IMR-90 (cell line): ENCODE measurements at regions not wholly inside any gene's neighbourhood (a gene's known extent, or its start where the extent isn't known, plus 50 kb on each side); places are given as distances from the start of the nearest gene placed in this dataset.

Experiments used
- ATAC-seq: fragments of 200-7000 bp; cut with Tn5 transposase; 2 replicates; pipeline ENCODE4 v1.9.1; 2020; ENCODE audit warnings: low read depth, mild to moderate bottlenecking, moderate library complexity
- BruUV-seq: library from RNA; stranded (reverse); fragments of 400-500 nt; replicated peaks from 2 replicates; lab custom pipeline; 2021; lab: Mats Ljungman, UMichigan
- CTCF ChIA-PET: fragments of 300-600 bp; formaldehyde crosslinking; extraction: SDS; loops from one replicate; lab custom pipeline; 2021; ENCODE audit warnings: antibody characterized with exemption; lab: Yijun Ruan, JAX
- POLR2A ChIA-PET: fragments of 300-600 bp; sonication (Branson Sonifier 250); formaldehyde crosslinking; loops from one replicate; lab custom pipeline; 2022; ENCODE audit warnings: antibody characterized with exemption; ENCODE audit not compliant: unreplicated experiment; lab: Charles Lee
- DNase-seq: peaks from one replicate; pipeline ENCODE4 v3.0.0; 2013
- H2AFZ ChIP-seq: replicated peaks from 2 replicates; pipeline ENCODE3; 2013; ENCODE audit warnings: low read length, mild to moderate bottlenecking; ENCODE audit not compliant: poor library complexity
- H2AK5ac ChIP-seq: 2 replicates; pipeline ENCODE4 v1.6.1; 2013; ENCODE audit warnings: low read depth, low read length, inconsistent platforms
- H2AK9ac ChIP-seq: replicated peaks from 2 replicates; pipeline ENCODE3; 2013; ENCODE audit warnings: mild to moderate bottlenecking, low read depth, low read length, moderate library complexity; ENCODE audit not compliant: poor library complexity
- H2BK120ac ChIP-seq: 2 replicates; pipeline ENCODE4 v1.6.1; 2013; ENCODE audit warnings: low read depth, low read length, inconsistent platforms
- H2BK15ac ChIP-seq: 3 replicates; pipeline ENCODE4 v1.6.1; 2013; ENCODE audit warnings: low read depth, low read length, inconsistent platforms
- H2BK20ac ChIP-seq: 2 replicates; pipeline ENCODE4 v1.6.1; 2013; ENCODE audit warnings: low read depth, mild to moderate bottlenecking, inconsistent platforms, low read length, moderate library complexity
- H2BK5ac ChIP-seq: 2 replicates; pipeline ENCODE4 v1.6.1; 2013; ENCODE audit warnings: mild to moderate bottlenecking, low read depth, low read length, inconsistent platforms; ENCODE audit not compliant: poor library complexity, severe bottlenecking
- H3K14ac ChIP-seq: replicated peaks from 2 replicates; pipeline ENCODE4 v1.6.1; 2013; ENCODE audit warnings: low read depth, low read length, inconsistent platforms
- H3K18ac ChIP-seq: 2 replicates; pipeline ENCODE4 v1.6.1; 2013; ENCODE audit warnings: low read depth, low read length, control low read depth
- H3K23ac ChIP-seq: 2 replicates; pipeline ENCODE4 v1.6.1; 2013; ENCODE audit warnings: low read depth, low read length, inconsistent platforms
- H3K27ac ChIP-seq: 2 replicates; pipeline ENCODE4 v1.5.1; 2013; ENCODE audit warnings: mild to moderate bottlenecking, control low read depth, low read length; ENCODE audit not compliant: insufficient read depth
- H3K27me3 ChIP-seq: 2 replicates; pipeline ENCODE4 v1.6.1; 2013; ENCODE audit warnings: low read length; ENCODE audit not compliant: control insufficient read depth, insufficient read depth
- H3K36me3 ChIP-seq: 2 replicates; pipeline ENCODE4 v1.6.1; 2013; ENCODE audit warnings: low read length, mixed read lengths; ENCODE audit not compliant: control insufficient read depth, insufficient read depth
- H3K4ac ChIP-seq: 2 replicates; pipeline ENCODE4 v1.6.1; 2013; ENCODE audit warnings: low read depth, low read length, inconsistent platforms
- H3K4me1 ChIP-seq: 2 replicates; pipeline ENCODE4 v1.6.1; 2013; ENCODE audit warnings: low read length, mixed read lengths; ENCODE audit not compliant: control insufficient read depth, insufficient read depth
- H3K4me2 ChIP-seq: 2 replicates; pipeline ENCODE4 v1.6.1; 2013; ENCODE audit warnings: low read depth, mild to moderate bottlenecking, control low read depth, low read length, moderate library complexity
- H3K4me3 ChIP-seq: 2 replicates; pipeline ENCODE4 v1.5.1; 2013; ENCODE audit warnings: low read depth, mild to moderate bottlenecking, control low read depth, low read length, moderate library complexity; ENCODE audit not compliant: insufficient read depth
- H3K56ac ChIP-seq: 2 replicates; pipeline ENCODE4 v1.6.1; 2013; ENCODE audit warnings: low read length, inconsistent platforms; ENCODE audit not compliant: insufficient read depth; ENCODE audit errors: extremely low read depth
- H3K79me1 ChIP-seq, 2 experiments: 2 replicates each; pipeline ENCODE4 v1.6.1; 2013; ENCODE audit warnings: low read length in 2 of 2, inconsistent platforms in 1 of 2, low read depth in 1 of 2
- H3K9ac ChIP-seq: 2 replicates; pipeline ENCODE4 v1.6.1; 2013; ENCODE audit warnings: low read depth, low read length, control low read depth
- H3K9me1 ChIP-seq: 2 replicates; pipeline ENCODE4 v1.6.1; 2013; ENCODE audit warnings: low read length, inconsistent platforms; ENCODE audit not compliant: insufficient read depth
- H3K9me3 ChIP-seq: 2 replicates; pipeline ENCODE4 v1.6.1; 2013; ENCODE audit warnings: low read length; ENCODE audit not compliant: control insufficient read depth, insufficient read depth
- H4K20me1 ChIP-seq: 2 replicates; pipeline ENCODE4 v1.6.1; 2013; ENCODE audit warnings: low read length, inconsistent platforms; ENCODE audit not compliant: insufficient read depth
- H4K5ac ChIP-seq: 2 replicates; pipeline ENCODE4 v1.6.1; 2013; ENCODE audit warnings: mild to moderate bottlenecking, low read depth, low read length, control low read depth
- H4K8ac ChIP-seq, 2 experiments: 2 replicates each; pipeline ENCODE4 v1.6.1; 2013; ENCODE audit warnings: low read depth in 2 of 2, low read length in 2 of 2, control low read depth in 1 of 2, inconsistent platforms in 1 of 2
- H4K91ac ChIP-seq: 2 replicates; pipeline ENCODE4 v1.6.1; 2013; ENCODE audit warnings: low read depth, low read length, inconsistent platforms; ENCODE audit not compliant: insufficient read depth
- BHLHE40 ChIP-seq: fragments of 150-350 bp; IDR thresholded peaks from 2 replicates; pipeline ENCODE4 v1.6.1; 2016; ENCODE audit warnings: mild to moderate bottlenecking, low read depth, low read length
- MAFK ChIP-seq: IDR thresholded peaks from 2 replicates; pipeline ENCODE4 v1.6.1; 2012; ENCODE audit warnings: low read depth, low read length, improper control_type of control experiment
- NFE2L2 ChIP-seq: fragments of 150-350 bp; IDR thresholded peaks from 2 replicates; pipeline ENCODE4 v1.6.1; 2016; ENCODE audit warnings: low read depth, mild to moderate bottlenecking, low read length
- POLR2A ChIP-seq: IDR thresholded peaks from 2 replicates; pipeline ENCODE4 v1.6.1; 2012; ENCODE audit warnings: mild to moderate bottlenecking, low read depth, low read length
- RAD21 ChIP-seq: IDR thresholded peaks from 2 replicates; pipeline ENCODE4 v1.6.1; 2012; ENCODE audit warnings: low read length, improper control_type of control experiment
- SMC3 ChIP-seq: fragments of 150-350 bp; IDR thresholded peaks from 2 replicates; pipeline ENCODE4 v1.6.1; 2016; ENCODE audit warnings: low read depth, mild to moderate bottlenecking, antibody characterized with exemption, low read length, moderate library complexity
- WGBS, 2 experiments: methylation state at CpG; one replicate each; pipeline versions ENCODE4 v1.1.5 to v1.1.7; 2013; ENCODE audit warnings: missing lambda C conversion rate in 2 of 2; ENCODE audit not compliant: insufficient read length in 1 of 2; ENCODE audit errors: extremely low coverage in 2 of 2; 5-methylcytosine and 5-hydroxymethylcytosine counted together
- dilution Hi-C: fragments of 300-500 bp; cut with HindIII; formaldehyde crosslinking; loops from one replicate; pipeline ENCODE4 v1.14.3; 2018; ENCODE audit warnings: low sequenced_read_pairs; ENCODE audit not compliant: unreplicated experiment
- in situ Hi-C: fragments of 300-500 bp; cut with MboI; formaldehyde crosslinking; loops from 3 replicates; pipeline ENCODE4 v1.14.3; 2019; ENCODE audit warnings: low sequenced_read_pairs, inconsistent platforms, mixed read lengths
- intact Hi-C: fragments of 100-400 bp; cut with micrococcal nuclease; formaldehyde crosslinking; loops from 2 replicates; pipeline ENCODE4 v1.10.0; 2022
- TF ChIP-seq, protein P1 (sequence below): fragments of 150-350 bp; IDR thresholded peaks from 2 replicates; pipeline ENCODE4 v1.6.1; 2016; ENCODE audit warnings: low read depth, mild to moderate bottlenecking, low read length, moderate library complexity, borderline replicate concordance
- TF ChIP-seq, protein P2 (sequence below): fragments of 150-350 bp; IDR thresholded peaks from 2 replicates; pipeline ENCODE4 v1.6.1; 2017; ENCODE audit warnings: mild to moderate bottlenecking, antibody characterized with exemption, low read length, low read depth

DNA sequence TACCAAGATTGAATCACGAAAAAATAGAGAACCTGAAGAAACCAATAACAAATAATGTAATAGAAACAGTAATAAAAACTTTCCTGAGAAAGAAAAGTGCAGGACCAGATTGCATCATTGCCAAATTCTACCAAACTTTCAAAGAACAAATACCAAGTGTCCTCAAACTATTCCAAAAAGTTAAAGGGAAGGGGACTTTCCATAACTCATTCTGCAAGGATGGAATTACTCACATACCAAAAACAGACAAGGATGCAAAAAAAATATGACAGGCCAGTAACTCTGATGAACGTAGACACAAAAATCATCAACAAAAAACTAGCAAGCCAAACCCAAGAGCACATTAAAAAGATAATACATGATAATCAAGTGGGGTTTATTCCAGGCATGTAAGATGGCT lies 172.3 kb upstream of the SLC35G4 start:
- ChIA-PET POLR2A (no interaction called here), CTCF (no interaction called here)
- H3K4me2 ChIP-seq: no peak overlapping the region
- no peak overlapping the region for H3K18ac ChIP-seq
- no peaks in the 10 kb centered on the region for H3K9me1 ChIP-seq
- H3K4ac ChIP-seq: no peak overlapping the region
- no peak overlapping the region for H2BK20ac ChIP-seq
- no peaks in the 10 kb centered on the region for H4K20me1 ChIP-seq
- H3K56ac ChIP-seq: no peak overlapping the region
- H4K8ac ChIP-seq: no peak overlapping the region
- no peak overlapping the region for H3K14ac ChIP-seq
- intact Hi-C loops: no loop called here
- H4K5ac ChIP-seq: no peak overlapping the region
- no peaks in the 10 kb centered on the region for H3K27me3 ChIP-seq
- no peak overlapping the region for H2AFZ ChIP-seq
- in situ Hi-C loops: no loop called here
- WGBS, 2 experiments: no CpG with 5 or more reads among the region's 2 CpGs
- no peaks in the 10 kb centered on the region for H3K4me1 ChIP-seq
- no peak for DNase-seq
- H3K9me3 ChIP-seq: no peaks in the 10 kb centered on the region
- H2AK9ac ChIP-seq: no peak overlapping the region
- no peak for ATAC-seq
- no peak overlapping the region for H2BK120ac ChIP-seq
- no peak overlapping the region for H2AK5ac ChIP-seq
- H4K91ac ChIP-seq: no peak overlapping the region
- no peaks in the 10 kb centered on the region for H3K79me1 ChIP-seq
- dilution Hi-C loops: no loop called here
- H2BK5ac ChIP-seq: no peak overlapping the region
- H3K4me3 ChIP-seq: no peak overlapping the region
- H3K23ac ChIP-seq: no peak overlapping the region
- H3K27ac ChIP-seq: no peak overlapping the region
- BruUV-seq: no TSS peak
- no peak overlapping the region for H2BK15ac ChIP-seq
- TF ChIP-seq POLR2A (no peak), SMC3 (no peak), NFE2L2 (no peak), RAD21 (no peak), MAFK (no peak), BHLHE40 (no peak)
- TF ChIP-seq, protein P1, sequence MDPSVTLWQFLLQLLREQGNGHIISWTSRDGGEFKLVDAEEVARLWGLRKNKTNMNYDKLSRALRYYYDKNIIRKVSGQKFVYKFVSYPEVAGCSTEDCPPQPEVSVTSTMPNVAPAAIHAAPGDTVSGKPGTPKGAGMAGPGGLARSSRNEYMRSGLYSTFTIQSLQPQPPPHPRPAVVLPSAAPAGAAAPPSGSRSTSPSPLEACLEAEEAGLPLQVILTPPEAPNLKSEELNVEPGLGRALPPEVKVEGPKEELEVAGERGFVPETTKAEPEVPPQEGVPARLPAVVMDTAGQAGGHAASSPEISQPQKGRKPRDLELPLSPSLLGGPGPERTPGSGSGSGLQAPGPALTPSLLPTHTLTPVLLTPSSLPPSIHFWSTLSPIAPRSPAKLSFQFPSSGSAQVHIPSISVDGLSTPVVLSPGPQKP: no peak
- TF ChIP-seq, protein P2, sequence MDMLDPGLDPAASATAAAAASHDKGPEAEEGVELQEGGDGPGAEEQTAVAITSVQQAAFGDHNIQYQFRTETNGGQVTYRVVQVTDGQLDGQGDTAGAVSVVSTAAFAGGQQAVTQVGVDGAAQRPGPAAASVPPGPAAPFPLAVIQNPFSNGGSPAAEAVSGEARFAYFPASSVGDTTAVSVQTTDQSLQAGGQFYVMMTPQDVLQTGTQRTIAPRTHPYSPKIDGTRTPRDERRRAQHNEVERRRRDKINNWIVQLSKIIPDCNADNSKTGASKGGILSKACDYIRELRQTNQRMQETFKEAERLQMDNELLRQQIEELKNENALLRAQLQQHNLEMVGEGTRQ: no peak
- H3K36me3 ChIP-seq: no peaks in the 10 kb centered on the region
- H3K9ac ChIP-seq: no peak overlapping the region
